Kidney capillary endothelial cell (primary cell): ENCODE measurements at regions not wholly inside any gene's neighbourhood (a gene's known extent, or its start where the extent isn't known, plus 50 kb on each side); places are given as distances from the start of the nearest gene placed in this dataset.
A peak's percentile ranks its signal among the peaks of the same experiment; 100 is the strongest.
"Not testable (repeated sequence)": the region's sequence is repeated elsewhere in the genome, so short reads cannot be mapped to it uniquely, and the experiment has no call there.

ENCODE experiments used
- DNase-seq: peaks from one replicate; pipeline ENCODE4 v3.0.0-alpha.2; 2018; ENCODE audit warnings: low spot score

GRCh38 chr6:126667728-126668127 lies 327.8 kb downstream of the CENPW start:
- no peak for DNase-seq

GRCh38 chr6:126672649-126673048 lies 332.7 kb downstream of the CENPW start:
- no peak for DNase-seq

GRCh38 chr6:126673749-126674148 lies 333.8 kb downstream of the CENPW start:
- DNase-seq = not testable (repeated sequence)

GRCh38 chr6:126682440-126682839 lies 342.5 kb downstream of the CENPW start:
- DNase-seq = no peak

GRCh38 chr6:126685182-126685581 lies 345.3 kb downstream of the CENPW start:
- DNase-seq = no peak

- DNase-seq = no peak
These were observed 357.2 kb downstream of the CENPW start for GRCh38 chr6:126696921-126697693.

- no peak for DNase-seq
These were observed 358.9 kb downstream of the CENPW start for GRCh38 chr6:126698732-126699240.

GRCh38 chr6:126701676-126702560 lies 362.0 kb downstream of the CENPW start:
- no peak for DNase-seq

GRCh38 chr6:126716032-126716431 lies 376.1 kb downstream of the CENPW start:
- DNase-seq = no peak

GRCh38 chr6:126716826-126717509 lies 377.1 kb downstream of the CENPW start:
- no peak for DNase-seq

- DNase-seq = no peak
These were observed 378.8 kb downstream of the CENPW start for GRCh38 chr6:126718600-126719327.

- no peak for DNase-seq
These were observed 380.4 kb downstream of the CENPW start for GRCh38 chr6:126720304-126720703.

GRCh38 chr6:126721581-126722160 lies 381.8 kb downstream of the CENPW start:
- DNase-seq = peak; percentile 29

- no peak for DNase-seq
These were observed 382.5 kb downstream of the CENPW start for GRCh38 chr6:126722411-126722810.

GRCh38 chr6:126723541-126724170 lies 383.7 kb downstream of the CENPW start:
- no peak for DNase-seq

GRCh38 chr6:126724821-126725220 lies 384.9 kb downstream of the CENPW start:
- DNase-seq = no peak

- DNase-seq = not testable (repeated sequence)
These were observed 386.5 kb downstream of the CENPW start for GRCh38 chr6:126726454-126726853.

- no peak for DNase-seq
These were observed 380.3 kb upstream of the RSPO3 start for GRCh38 chr6:126738146-126738545.

- no peak for DNase-seq
These were observed 379.8 kb upstream of the RSPO3 start for GRCh38 chr6:126738641-126739040.

- no peak for DNase-seq
These were observed 375.4 kb upstream of the RSPO3 start for GRCh38 chr6:126743076-126743475.
